ENCODE measurements at regions not wholly inside any gene's neighbourhood (a gene's known extent, or its start where the extent isn't known, plus 50 kb on each side); places are given as distances from the start of the nearest gene placed in this dataset.

- DNase-seq, result no peak
Observed at GRCh38 chrX:43590150-43590549, 65.9 kb upstream of the MAOA start.

GRCh38 chrX:43592597-43592996 lies 63.5 kb upstream of the MAOA start:
- no peak for DNase-seq

- no peak for DNase-seq
Observed at GRCh38 chrX:43595931-43596330, 60.2 kb upstream of the MAOA start.

GRCh38 chrX:43604753-43605152 lies 51.3 kb upstream of the MAOA start:
- DNase-seq, result no peak

- no peak for DNase-seq
Observed at GRCh38 chrX:43605351-43605750, 50.7 kb upstream of the MAOA start.
